ENCODE measurements at regions not wholly inside any gene's neighbourhood (a gene's known extent, or its start where the extent isn't known, plus 50 kb on each side); places are given as distances from the start of the nearest gene placed in this dataset.

DNA sequence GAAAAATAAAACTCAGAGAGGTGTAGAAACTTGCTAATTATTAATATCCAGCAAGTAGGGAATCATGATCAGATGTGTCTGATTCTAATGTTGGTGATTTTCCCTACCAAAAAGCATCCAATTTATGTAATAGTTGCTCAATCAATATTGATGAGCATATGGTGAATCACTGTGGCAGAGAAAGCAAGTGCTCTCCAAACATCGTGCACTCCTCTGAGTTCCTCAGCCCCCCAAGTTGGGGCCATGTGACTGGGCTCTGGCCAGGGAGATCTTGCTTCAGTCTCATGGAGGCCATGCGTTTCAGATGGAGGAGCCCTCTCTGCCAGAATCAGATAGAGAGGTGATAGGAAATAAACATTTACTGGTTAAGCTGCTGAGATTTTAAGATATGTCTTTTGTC is 133.2 kb upstream of the LY86 start:
- TF ChIP-seq, protein P1, sequence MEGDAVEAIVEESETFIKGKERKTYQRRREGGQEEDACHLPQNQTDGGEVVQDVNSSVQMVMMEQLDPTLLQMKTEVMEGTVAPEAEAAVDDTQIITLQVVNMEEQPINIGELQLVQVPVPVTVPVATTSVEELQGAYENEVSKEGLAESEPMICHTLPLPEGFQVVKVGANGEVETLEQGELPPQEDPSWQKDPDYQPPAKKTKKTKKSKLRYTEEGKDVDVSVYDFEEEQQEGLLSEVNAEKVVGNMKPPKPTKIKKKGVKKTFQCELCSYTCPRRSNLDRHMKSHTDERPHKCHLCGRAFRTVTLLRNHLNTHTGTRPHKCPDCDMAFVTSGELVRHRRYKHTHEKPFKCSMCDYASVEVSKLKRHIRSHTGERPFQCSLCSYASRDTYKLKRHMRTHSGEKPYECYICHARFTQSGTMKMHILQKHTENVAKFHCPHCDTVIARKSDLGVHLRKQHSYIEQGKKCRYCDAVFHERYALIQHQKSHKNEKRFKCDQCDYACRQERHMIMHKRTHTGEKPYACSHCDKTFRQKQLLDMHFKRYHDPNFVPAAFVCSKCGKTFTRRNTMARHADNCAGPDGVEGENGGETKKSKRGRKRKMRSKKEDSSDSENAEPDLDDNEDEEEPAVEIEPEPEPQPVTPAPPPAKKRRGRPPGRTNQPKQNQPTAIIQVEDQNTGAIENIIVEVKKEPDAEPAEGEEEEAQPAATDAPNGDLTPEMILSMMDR (IDR thresholded peaks at IDR 0.05; ENCODE audit: insufficient read depth, low read length): no peak
- TF ChIP-seq GABPA (IDR thresholded peaks at IDR 0.05; ENCODE audit: low read depth): no peak
- no peak for TF ChIP-seq POLR2AphosphoS5 (IDR thresholded peaks at IDR 0.05; ENCODE audit: low read depth)

Data from HL-60 (cell line).